Erythroblast (primary cell): ENCODE measurements at regions not wholly inside any gene's neighbourhood (a gene's known extent, or its start where the extent isn't known, plus 50 kb on each side); places are given as distances from the start of the nearest gene placed in this dataset.

Experiments used
- GATA1 ChIP-seq: IDR thresholded peaks from 2 replicates; pipeline ENCODE4 v1.6.1; 2011; ENCODE audit warnings: low read depth, mild to moderate bottlenecking, control low read depth, low read length, moderate library complexity
- POLR2A ChIP-seq: IDR thresholded peaks from 2 replicates; pipeline ENCODE4 v1.6.1; 2011; ENCODE audit warnings: mild to moderate bottlenecking, low read length

- TF ChIP-seq POLR2A: no peak
- TF ChIP-seq GATA1: no peak
Measured at GRCh38 chr16:63195336-63195735, 1159.1 kb upstream of the CDH8 start.
